ENCODE measurements at regions not wholly inside any gene's neighbourhood (a gene's known extent, or its start where the extent isn't known, plus 50 kb on each side); places are given as distances from the start of the nearest gene placed in this dataset.

DNA sequence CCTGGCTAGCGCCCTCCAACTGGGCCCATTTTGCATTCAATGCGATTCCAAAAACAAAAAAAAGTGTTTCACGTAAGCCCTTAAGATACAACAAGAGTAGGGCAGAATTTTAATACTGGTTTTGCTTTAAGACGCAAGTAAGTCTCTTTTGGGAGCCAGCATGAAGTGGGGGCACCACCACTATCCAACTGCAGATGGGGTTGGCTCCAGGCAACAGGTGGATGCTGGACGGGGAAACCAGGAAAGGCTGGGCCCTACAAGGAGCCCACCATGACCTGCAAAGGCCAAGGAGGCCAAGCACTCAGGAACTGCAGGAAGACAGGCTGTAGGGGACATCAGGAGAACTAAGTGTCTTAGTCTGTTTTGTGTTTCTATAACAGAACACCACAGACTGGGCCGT is 86.5 kb upstream of the INSIG1 start:
- no peaks in the 10 kb centered on the region for H3K9me3 ChIP-seq (ENCODE audit: control insufficient read depth in 4 of 4, low read length in 3 of 4)
- H3K27ac ChIP-seq (ENCODE audit: low read depth in 1 of 2, low read length in 2 of 2): no peak overlapping the region
- 92% methylated on average over 6 of the region's 6 CpGs for WGBS
- H3K4me1 ChIP-seq (ENCODE audit: control insufficient read depth in 4 of 4, insufficient read depth in 4 of 4, low read length in 3 of 4): peaks cover 0 to 5% (median 1%) of the 10 kb centered on the region in 4 donors
- no peak overlapping the region for H3K9ac ChIP-seq (ENCODE audit: low read depth in 1 of 2, low read length in 2 of 2)
- no peak for TF ChIP-seq GABPA (IDR thresholded peaks at IDR 0.05 in 1 of 2, conservative IDR thresholded peaks at IDR 0.05 in 1 of 2)
- no peak for TF ChIP-seq EGR1 (IDR thresholded peaks at IDR 0.05; ENCODE audit: low read depth in 2 of 2)
- H3K4me3 ChIP-seq (ENCODE audit: low read depth in 1 of 3, low read length in 3 of 3): no peak overlapping the region
- H3K27me3 ChIP-seq (ENCODE audit: control insufficient read depth in 4 of 4, insufficient read depth in 4 of 4, low read length in 3 of 4): no peaks in the 10 kb centered on the region
- no peaks in the 10 kb centered on the region for H3K36me3 ChIP-seq (ENCODE audit: control insufficient read depth in 4 of 4, insufficient read depth in 3 of 4, low read depth in 1 of 4, low read length in 3 of 4)
- no peak for DNase-seq (ENCODE audit: low spot score)

DNA sequence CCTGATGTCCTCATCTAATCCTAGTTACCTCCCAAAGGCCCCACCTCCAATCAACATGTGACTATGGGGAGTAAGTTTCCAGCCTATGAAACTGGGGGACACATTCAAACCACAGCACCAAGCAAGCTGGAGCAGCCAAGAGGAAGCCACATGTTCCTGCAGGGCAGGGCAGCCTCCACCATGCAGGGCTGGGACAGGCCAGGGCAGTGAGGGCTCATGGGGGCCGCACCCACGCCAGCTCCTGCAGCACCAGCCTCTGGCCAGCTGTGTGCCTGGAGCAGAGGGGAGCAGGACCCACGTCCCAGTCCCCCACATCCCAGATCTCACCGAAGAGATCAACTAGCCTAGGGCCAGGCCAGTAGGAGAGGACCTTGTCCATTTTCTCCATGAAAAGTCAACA is 85.9 kb upstream of the INSIG1 start:
- Histone ChIP-seq H3K4me3 (ENCODE audit: low read depth in 1 of 3, low read length in 3 of 3) (no peak overlapping the region), H3K36me3 (ENCODE audit: control insufficient read depth in 4 of 4, insufficient read depth in 3 of 4, low read depth in 1 of 4, low read length in 3 of 4) (no peaks in the 10 kb centered on the region), H3K9me3 (ENCODE audit: control insufficient read depth in 4 of 4, low read length in 3 of 4) (no peaks in the 10 kb centered on the region), H3K27ac (ENCODE audit: low read depth in 1 of 2, low read length in 2 of 2) (no peak overlapping the region), H3K4me1 (ENCODE audit: control insufficient read depth in 4 of 4, insufficient read depth in 4 of 4, low read length in 3 of 4) (peaks cover 0 to 5% (median 2%) of the 10 kb centered on the region in 4 donors), H3K27me3 (ENCODE audit: control insufficient read depth in 4 of 4, insufficient read depth in 4 of 4, low read length in 3 of 4) (no peaks in the 10 kb centered on the region), H3K9ac (ENCODE audit: low read depth in 1 of 2, low read length in 2 of 2) (no peak overlapping the region)
- TF ChIP-seq YY1 (IDR thresholded peaks at IDR 0.05) (no peak), SP1 (IDR thresholded peaks at IDR 0.05) (no peak), FOXA2 (IDR thresholded peaks at IDR 0.05) (no peak), GABPA (IDR thresholded peaks at IDR 0.05 in 1 of 2, conservative IDR thresholded peaks at IDR 0.05 in 1 of 2) (no peak), FOXA1 (IDR thresholded peaks at IDR 0.05) (no peak), HNF4A (conservative IDR thresholded peaks at IDR 0.05) (no peak), JUND (IDR thresholded peaks at IDR 0.05) (no peak)
- TF ChIP-seq, protein P1, sequence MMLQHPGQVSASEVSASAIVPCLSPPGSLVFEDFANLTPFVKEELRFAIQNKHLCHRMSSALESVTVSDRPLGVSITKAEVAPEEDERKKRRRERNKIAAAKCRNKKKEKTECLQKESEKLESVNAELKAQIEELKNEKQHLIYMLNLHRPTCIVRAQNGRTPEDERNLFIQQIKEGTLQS (IDR thresholded peaks at IDR 0.05): no peak
- TF ChIP-seq, protein P2, sequence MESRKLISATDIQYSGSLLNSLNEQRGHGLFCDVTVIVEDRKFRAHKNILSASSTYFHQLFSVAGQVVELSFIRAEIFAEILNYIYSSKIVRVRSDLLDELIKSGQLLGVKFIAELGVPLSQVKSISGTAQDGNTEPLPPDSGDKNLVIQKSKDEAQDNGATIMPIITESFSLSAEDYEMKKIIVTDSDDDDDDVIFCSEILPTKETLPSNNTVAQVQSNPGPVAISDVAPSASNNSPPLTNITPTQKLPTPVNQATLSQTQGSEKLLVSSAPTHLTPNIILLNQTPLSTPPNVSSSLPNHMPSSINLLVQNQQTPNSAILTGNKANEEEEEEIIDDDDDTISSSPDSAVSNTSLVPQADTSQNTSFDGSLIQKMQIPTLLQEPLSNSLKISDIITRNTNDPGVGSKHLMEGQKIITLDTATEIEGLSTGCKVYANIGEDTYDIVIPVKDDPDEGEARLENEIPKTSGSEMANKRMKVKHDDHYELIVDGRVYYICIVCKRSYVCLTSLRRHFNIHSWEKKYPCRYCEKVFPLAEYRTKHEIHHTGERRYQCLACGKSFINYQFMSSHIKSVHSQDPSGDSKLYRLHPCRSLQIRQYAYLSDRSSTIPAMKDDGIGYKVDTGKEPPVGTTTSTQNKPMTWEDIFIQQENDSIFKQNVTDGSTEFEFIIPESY (IDR thresholded peaks at IDR 0.05): no peak
- 91% methylated on average over 4 of the region's 4 CpGs for WGBS
- DNase-seq (ENCODE audit: low spot score): no peak

DNA sequence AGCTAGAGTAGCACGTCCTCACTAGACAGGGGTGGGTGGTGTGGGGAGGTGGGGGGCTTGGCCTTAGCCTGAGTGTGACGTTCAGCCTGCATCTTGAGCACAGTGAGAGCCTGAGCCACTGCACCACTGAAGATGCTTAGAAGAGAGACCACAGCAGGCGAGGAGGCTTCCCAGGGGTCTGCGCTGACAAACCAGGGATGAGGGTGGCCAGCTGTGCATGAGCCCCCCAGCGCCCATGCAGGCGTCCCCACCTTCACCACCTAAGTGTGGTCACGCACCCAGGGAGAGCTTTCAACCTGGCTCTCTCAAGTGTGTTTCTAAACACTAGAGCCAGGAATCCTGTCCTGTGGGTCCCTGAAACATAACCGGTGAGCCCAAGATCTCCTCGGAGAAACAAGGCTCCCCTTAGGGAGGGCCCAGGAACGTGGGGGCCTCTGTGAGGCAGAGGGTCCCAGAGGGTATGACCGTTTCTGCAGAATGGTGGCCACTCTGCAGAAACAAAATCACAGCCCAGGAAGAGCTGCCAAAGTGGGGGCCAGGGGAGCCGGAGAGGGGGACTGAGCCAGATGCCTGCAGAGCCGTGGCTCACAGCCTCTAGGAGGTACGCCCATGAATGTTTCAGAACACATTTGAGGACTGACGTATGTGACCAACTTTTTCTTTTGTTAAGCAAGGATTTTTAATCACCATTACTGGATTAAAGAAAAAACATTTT is 85.2 kb upstream of the INSIG1 start:
- peaks cover 0 to 5% (median 2%) of the 10 kb centered on the region in 4 donors for H3K4me1 ChIP-seq (ENCODE audit: control insufficient read depth in 4 of 4, insufficient read depth in 4 of 4, low read length in 3 of 4)
- DNase-seq (ENCODE audit: low spot score): no peak
- no peak overlapping the region for H3K27ac ChIP-seq (ENCODE audit: low read depth in 1 of 2, low read length in 2 of 2)
- WGBS: 91% methylated on average over 15 of the region's 15 CpGs
- no peaks in the 10 kb centered on the region for H3K27me3 ChIP-seq (ENCODE audit: control insufficient read depth in 4 of 4, insufficient read depth in 4 of 4, low read length in 3 of 4)
- no peaks in the 10 kb centered on the region for H3K9me3 ChIP-seq (ENCODE audit: control insufficient read depth in 4 of 4, low read length in 3 of 4)
- H3K36me3 ChIP-seq (ENCODE audit: control insufficient read depth in 4 of 4, insufficient read depth in 3 of 4, low read depth in 1 of 4, low read length in 3 of 4): no peaks in the 10 kb centered on the region
- no peak overlapping the region for H3K9ac ChIP-seq (ENCODE audit: low read depth in 1 of 2, low read length in 2 of 2)
- no peak overlapping the region for H3K4me3 ChIP-seq (ENCODE audit: low read depth in 1 of 3, low read length in 3 of 3)
- TF ChIP-seq EGR1 (IDR thresholded peaks at IDR 0.05; ENCODE audit: low read depth in 2 of 2) (no peak), RXRA (IDR thresholded peaks at IDR 0.05) (no peak), RAD21 (IDR thresholded peaks at IDR 0.05) (no peak), FOXA1 (IDR thresholded peaks at IDR 0.05) (no peak), JUND (IDR thresholded peaks at IDR 0.05) (no peak), TAF1 (conservative IDR thresholded peaks at IDR 0.05) (no peak), FOXA2 (IDR thresholded peaks at IDR 0.05) (no peak), NR2F2 (IDR thresholded peaks at IDR 0.05) (no peak), GABPA (IDR thresholded peaks at IDR 0.05 in 1 of 2, conservative IDR thresholded peaks at IDR 0.05 in 1 of 2) (no peak), YY1 (IDR thresholded peaks at IDR 0.05) (no peak), HNF4A (conservative IDR thresholded peaks at IDR 0.05) (no peak), HNF4G (IDR thresholded peaks at IDR 0.05) (no peak), SP1 (IDR thresholded peaks at IDR 0.05) (no peak)
- TF ChIP-seq, protein P3, sequence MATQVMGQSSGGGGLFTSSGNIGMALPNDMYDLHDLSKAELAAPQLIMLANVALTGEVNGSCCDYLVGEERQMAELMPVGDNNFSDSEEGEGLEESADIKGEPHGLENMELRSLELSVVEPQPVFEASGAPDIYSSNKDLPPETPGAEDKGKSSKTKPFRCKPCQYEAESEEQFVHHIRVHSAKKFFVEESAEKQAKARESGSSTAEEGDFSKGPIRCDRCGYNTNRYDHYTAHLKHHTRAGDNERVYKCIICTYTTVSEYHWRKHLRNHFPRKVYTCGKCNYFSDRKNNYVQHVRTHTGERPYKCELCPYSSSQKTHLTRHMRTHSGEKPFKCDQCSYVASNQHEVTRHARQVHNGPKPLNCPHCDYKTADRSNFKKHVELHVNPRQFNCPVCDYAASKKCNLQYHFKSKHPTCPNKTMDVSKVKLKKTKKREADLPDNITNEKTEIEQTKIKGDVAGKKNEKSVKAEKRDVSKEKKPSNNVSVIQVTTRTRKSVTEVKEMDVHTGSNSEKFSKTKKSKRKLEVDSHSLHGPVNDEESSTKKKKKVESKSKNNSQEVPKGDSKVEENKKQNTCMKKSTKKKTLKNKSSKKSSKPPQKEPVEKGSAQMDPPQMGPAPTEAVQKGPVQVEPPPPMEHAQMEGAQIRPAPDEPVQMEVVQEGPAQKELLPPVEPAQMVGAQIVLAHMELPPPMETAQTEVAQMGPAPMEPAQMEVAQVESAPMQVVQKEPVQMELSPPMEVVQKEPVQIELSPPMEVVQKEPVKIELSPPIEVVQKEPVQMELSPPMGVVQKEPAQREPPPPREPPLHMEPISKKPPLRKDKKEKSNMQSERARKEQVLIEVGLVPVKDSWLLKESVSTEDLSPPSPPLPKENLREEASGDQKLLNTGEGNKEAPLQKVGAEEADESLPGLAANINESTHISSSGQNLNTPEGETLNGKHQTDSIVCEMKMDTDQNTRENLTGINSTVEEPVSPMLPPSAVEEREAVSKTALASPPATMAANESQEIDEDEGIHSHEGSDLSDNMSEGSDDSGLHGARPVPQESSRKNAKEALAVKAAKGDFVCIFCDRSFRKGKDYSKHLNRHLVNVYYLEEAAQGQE (IDR thresholded peaks at IDR 0.05): no peak
- TF ChIP-seq, protein P4, sequence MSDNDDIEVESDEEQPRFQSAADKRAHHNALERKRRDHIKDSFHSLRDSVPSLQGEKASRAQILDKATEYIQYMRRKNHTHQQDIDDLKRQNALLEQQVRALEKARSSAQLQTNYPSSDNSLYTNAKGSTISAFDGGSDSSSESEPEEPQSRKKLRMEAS (IDR thresholded peaks at IDR 0.05): no peak
- TF ChIP-seq, protein P5, sequence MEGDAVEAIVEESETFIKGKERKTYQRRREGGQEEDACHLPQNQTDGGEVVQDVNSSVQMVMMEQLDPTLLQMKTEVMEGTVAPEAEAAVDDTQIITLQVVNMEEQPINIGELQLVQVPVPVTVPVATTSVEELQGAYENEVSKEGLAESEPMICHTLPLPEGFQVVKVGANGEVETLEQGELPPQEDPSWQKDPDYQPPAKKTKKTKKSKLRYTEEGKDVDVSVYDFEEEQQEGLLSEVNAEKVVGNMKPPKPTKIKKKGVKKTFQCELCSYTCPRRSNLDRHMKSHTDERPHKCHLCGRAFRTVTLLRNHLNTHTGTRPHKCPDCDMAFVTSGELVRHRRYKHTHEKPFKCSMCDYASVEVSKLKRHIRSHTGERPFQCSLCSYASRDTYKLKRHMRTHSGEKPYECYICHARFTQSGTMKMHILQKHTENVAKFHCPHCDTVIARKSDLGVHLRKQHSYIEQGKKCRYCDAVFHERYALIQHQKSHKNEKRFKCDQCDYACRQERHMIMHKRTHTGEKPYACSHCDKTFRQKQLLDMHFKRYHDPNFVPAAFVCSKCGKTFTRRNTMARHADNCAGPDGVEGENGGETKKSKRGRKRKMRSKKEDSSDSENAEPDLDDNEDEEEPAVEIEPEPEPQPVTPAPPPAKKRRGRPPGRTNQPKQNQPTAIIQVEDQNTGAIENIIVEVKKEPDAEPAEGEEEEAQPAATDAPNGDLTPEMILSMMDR (IDR thresholded peaks at IDR 0.05; ENCODE audit: low read depth, low read length, missing input control): no peak
- TF ChIP-seq, protein P1 (IDR thresholded peaks at IDR 0.05): no peak
